Spleen (tissue), 11 donors: ENCODE measurements at regions not wholly inside any gene's neighbourhood (a gene's known extent, or its start where the extent isn't known, plus 50 kb on each side); places are given as distances from the start of the nearest gene placed in this dataset.

Experiments
- DNase-seq: peaks from one replicate; pipeline ENCODE4 v3.0.0-alpha.2; 2020
- H3K27ac ChIP-seq, 8 donors: fragments of 200-600 bp; sonication (generic) in 7 of 8; 1 replicate in 4 of 8; 2 replicates in 4 of 8; pipeline versions ENCODE4 v1.5.0 to v1.8.0; 2016 to 2021; ENCODE audit warnings: inconsistent platforms in 4 of 8, mild to moderate bottlenecking in 4 of 8, moderate library complexity in 1 of 8
- H3K27me3 ChIP-seq, 7 donors: fragments of 200-600 bp; sonication (generic) in 6 of 7; replicated peaks in 1 of 7; 1 replicate in 4 of 7; 2 replicates in 3 of 7; pipeline versions ENCODE4 v1.5.0 to v1.8.0; 2016 to 2021; ENCODE audit warnings: inconsistent platforms in 3 of 7, mild to moderate bottlenecking in 1 of 7
- H3K36me3 ChIP-seq, 6 donors: fragments of 200-600 bp; sonication (generic) in 5 of 6; 1 replicate in 4 of 6; 2 replicates in 2 of 6; pipeline versions ENCODE4 v1.5.0 to v1.8.0; 2016 to 2021; ENCODE audit warnings: inconsistent platforms in 2 of 6
- H3K4me1 ChIP-seq, 6 donors: fragments of 200-600 bp; sonication (generic) in 5 of 6; 1 replicate in 3 of 6; 2 replicates in 3 of 6; pipeline versions ENCODE4 v1.5.0 to v1.8.0; 2016 to 2021; ENCODE audit warnings: inconsistent platforms in 3 of 6
- H3K4me3 ChIP-seq, 8 donors: fragments of 200-600 bp; sonication (generic) in 7 of 8; 1 replicate in 4 of 8; 2 replicates in 4 of 8; pipeline versions ENCODE4 v1.5.0 to v1.8.0; 2016 to 2021; ENCODE audit warnings: inconsistent platforms in 4 of 8, mild to moderate bottlenecking in 4 of 8, moderate library complexity in 2 of 8
- H3K9me3 ChIP-seq, 8 donors: fragments of 200-600 bp; sonication (generic) in 7 of 8; 1 replicate in 4 of 8; 2 replicates in 4 of 8; pipeline versions ENCODE4 v1.5.0 to v1.8.0; 2016 to 2021; ENCODE audit warnings: inconsistent platforms in 4 of 8
- POLR2A ChIP-seq, 3 donors: fragments of 450-650 bp; IDR thresholded peaks; one replicate each; pipeline ENCODE4 v1.5.1; 2017; ENCODE audit warnings: antibody characterized with exemption in 3 of 3, mild to moderate bottlenecking in 1 of 3
- POLR2AphosphoS5 ChIP-seq, 3 donors: sonication (generic); formaldehyde crosslinking; IDR thresholded peaks; one replicate each; pipeline ENCODE4 v1.5.1; 2017; ENCODE audit warnings: antibody characterized with exemption in 3 of 3
- WGBS, 5 donors: extraction: QIAGEN DNeasy Blood & Tissue Kit in 3 of 5; methylation state at CpG; one replicate each; pipeline versions ENCODE4 v1.1.5 to v1.1.7; 2013 to 2018; 5-methylcytosine and 5-hydroxymethylcytosine counted together
- intact Hi-C: fragments of 100-400 bp; cut with DNase I; formaldehyde crosslinking; loops from one replicate; pipeline ENCODE4 v1.15.0; 2023; ENCODE audit warnings: low total_unique reads
- TF ChIP-seq, protein P1 (sequence below), 11 experiments: fragments of 200-600 bp in 7 of 11; fragments of 450-650 bp in 4 of 11; sonication (generic) in 4 of 11; IDR thresholded peaks in 8 of 11; conservative IDR thresholded peaks in 3 of 11; 1 replicate in 7 of 11; 2 replicates in 4 of 11; pipeline versions ENCODE4 v1.4.0 to v1.8.0; 2016 to 2021; ENCODE audit warnings: antibody characterized with exemption in 11 of 11, inconsistent platforms in 4 of 11, mild to moderate bottlenecking in 1 of 11
- donor health status: healthy with polysubstance abuse.
- donor health status: DM: no; HTN: no; CAD: no; lungs with moderate emphysema.
- donor health status: DM: no; HTN: no; CAD: no.
- donor health status: Bipolar disorder and iron deficiency.
- donor health status: healthy.
- donor health status: DM: no; HTN: no; CAD: no.
- donor health status: DM: yes; HTN: yes; CAD: no.

DNA sequence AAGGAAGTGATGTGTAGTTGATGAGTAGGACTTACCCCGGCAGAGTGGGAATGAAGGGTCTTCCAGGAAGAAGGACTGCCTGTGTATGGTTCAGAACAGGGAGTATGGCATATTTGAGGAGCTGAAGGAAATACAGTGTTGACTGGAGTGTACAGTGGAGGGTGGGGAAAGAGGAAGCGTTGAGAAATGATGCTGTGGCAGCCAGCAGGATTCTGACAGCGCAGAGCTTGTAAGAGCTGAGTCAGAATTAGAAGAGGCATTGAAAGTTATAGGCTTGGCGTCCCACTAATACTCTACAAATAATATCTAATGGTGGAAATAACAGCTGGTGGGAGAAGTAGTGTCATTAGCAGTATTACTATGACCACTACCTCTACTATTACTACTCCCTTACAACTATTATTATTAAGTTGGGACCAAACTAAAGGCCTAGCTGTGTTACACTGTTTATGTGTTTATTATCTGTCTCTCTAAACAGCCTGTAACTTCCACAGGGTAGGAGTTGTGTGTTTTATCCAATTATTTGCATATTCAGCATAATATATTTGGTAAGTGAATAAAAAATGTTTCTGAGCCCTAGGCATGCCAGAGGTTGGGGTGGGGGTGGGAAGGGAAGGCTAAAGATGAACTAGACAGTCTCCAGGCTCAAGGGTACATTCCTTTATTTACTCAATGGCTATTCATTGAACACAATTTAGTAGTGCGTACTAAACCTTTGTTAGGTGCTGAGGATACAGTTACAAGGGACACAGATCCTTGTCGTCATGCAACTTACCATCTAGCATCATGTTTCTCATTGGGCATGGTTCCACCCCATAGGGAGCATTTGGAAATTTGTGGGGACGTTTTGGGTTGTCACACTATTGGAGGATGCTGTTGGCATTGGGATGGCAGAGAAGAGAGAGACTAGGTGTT lies 428.8 kb upstream of the ONECUT1 start:
- no peaks in the 10 kb centered on the region for H3K27me3 ChIP-seq
- H3K27ac ChIP-seq = no peak overlapping the region
- no peaks in the 10 kb centered on the region for H3K9me3 ChIP-seq
- no peaks in the 10 kb centered on the region for H3K36me3 ChIP-seq
- no peak for DNase-seq
- TF ChIP-seq POLR2AphosphoS5 (IDR thresholded peaks at IDR 0.05) = no peak
- no peak for TF ChIP-seq POLR2A (IDR thresholded peaks at IDR 0.05)
- TF ChIP-seq, protein P1, sequence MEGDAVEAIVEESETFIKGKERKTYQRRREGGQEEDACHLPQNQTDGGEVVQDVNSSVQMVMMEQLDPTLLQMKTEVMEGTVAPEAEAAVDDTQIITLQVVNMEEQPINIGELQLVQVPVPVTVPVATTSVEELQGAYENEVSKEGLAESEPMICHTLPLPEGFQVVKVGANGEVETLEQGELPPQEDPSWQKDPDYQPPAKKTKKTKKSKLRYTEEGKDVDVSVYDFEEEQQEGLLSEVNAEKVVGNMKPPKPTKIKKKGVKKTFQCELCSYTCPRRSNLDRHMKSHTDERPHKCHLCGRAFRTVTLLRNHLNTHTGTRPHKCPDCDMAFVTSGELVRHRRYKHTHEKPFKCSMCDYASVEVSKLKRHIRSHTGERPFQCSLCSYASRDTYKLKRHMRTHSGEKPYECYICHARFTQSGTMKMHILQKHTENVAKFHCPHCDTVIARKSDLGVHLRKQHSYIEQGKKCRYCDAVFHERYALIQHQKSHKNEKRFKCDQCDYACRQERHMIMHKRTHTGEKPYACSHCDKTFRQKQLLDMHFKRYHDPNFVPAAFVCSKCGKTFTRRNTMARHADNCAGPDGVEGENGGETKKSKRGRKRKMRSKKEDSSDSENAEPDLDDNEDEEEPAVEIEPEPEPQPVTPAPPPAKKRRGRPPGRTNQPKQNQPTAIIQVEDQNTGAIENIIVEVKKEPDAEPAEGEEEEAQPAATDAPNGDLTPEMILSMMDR (IDR thresholded peaks at IDR 0.05 in 8 of 11, conservative IDR thresholded peaks at IDR 0.05 in 3 of 11) = no peak
- intact Hi-C loops = no loop called here
- 55 to 68% (median 64%) methylated on average over 7 of the region's 7 CpGs for WGBS, 5 donors
- H3K4me3 ChIP-seq = no peak overlapping the region
- H3K4me1 ChIP-seq = no peaks in the 10 kb centered on the region

DNA sequence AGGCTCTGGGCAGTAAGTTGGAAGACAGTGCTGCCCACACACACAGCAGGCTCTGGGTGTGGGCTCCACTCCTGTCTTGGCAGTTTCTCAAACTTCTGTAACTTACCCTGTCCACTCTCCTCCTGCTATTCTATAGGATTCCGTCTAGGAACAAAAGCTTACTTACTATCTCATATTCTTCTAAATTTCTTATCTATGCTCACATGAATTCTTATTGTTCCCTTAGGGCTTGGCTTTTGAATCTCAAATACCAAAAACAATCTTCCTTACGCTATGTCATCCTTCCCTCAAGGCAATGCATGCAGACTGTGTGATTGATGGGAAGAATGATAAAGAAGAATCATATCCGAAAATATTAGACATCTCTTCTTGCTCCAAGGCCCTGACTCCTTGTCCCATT lies 425.9 kb upstream of the ONECUT1 start:
- no peaks in the 10 kb centered on the region for H3K9me3 ChIP-seq
- H3K4me3 ChIP-seq = no peak overlapping the region
- DNase-seq = no peak
- TF ChIP-seq POLR2AphosphoS5 (IDR thresholded peaks at IDR 0.05) = no peak
- TF ChIP-seq POLR2A (IDR thresholded peaks at IDR 0.05) = no peak
- TF ChIP-seq, protein P1 (IDR thresholded peaks at IDR 0.05 in 8 of 11, conservative IDR thresholded peaks at IDR 0.05 in 3 of 11) = no peak
- intact Hi-C loops = no loop called here
- H3K27me3 ChIP-seq = no peaks in the 10 kb centered on the region
- WGBS, 5 donors = 76 to 85% (median 81%) methylated on average over 3 of the region's 3 CpGs
- H3K4me1 ChIP-seq = no peaks in the 10 kb centered on the region
- H3K27ac ChIP-seq = no peak overlapping the region
- H3K36me3 ChIP-seq = no peaks in the 10 kb centered on the region

DNA sequence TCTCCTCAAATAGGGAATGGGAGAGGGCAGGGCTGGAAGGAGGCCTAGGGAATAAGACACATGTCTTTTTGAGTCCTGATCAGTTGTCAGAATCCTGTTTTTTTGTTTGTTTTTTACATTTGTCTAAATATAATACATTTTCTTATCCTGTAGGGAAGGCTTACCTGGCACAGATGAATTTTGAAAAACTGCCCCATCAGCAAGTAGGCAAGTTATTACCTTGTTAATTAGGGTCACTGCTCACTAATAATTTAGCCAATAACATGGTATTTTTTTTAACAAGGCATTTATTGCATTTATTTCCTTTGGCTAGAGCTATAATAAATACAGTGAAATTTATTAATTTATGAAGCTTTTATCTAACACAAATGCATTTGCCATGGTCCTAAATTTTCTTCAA lies 423.2 kb upstream of the ONECUT1 start:
- Histone ChIP-seq H3K9me3 (no peaks in the 10 kb centered on the region), H3K4me1 (no peaks in the 10 kb centered on the region), H3K36me3 (no peaks in the 10 kb centered on the region), H3K27ac (no peak overlapping the region), H3K27me3 (no peaks in the 10 kb centered on the region), H3K4me3 (no peak overlapping the region)
- intact Hi-C loops = no loop called here
- TF ChIP-seq, protein P1 (IDR thresholded peaks at IDR 0.05 in 8 of 11, conservative IDR thresholded peaks at IDR 0.05 in 3 of 11) = no peak
- no peak for TF ChIP-seq POLR2A (IDR thresholded peaks at IDR 0.05)
- no peak for TF ChIP-seq POLR2AphosphoS5 (IDR thresholded peaks at IDR 0.05)
- DNase-seq = no peak

DNA sequence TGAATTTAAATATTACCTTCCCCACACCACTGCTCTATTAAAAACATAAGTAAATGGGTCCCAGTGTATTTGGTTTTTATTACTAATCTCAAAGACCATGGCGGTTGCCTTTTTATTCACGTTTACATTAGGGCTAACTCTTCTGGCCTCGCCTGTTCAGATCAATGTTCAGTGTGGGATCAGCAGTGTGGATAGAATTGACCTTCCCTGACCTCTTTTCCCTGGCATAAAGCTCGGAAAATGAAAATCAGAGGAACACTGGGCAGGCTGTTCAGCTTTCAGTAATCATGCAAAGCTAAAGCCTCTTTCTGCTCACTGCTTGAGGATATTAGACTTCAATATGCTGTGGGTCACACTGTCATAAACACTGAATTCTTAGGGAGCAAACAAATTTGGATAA lies 422.6 kb upstream of the ONECUT1 start:
- WGBS, 5 donors = 72 to 86% (median 82%) methylated on average over 4 of the region's 4 CpGs
- Histone ChIP-seq H3K27me3 (no peaks in the 10 kb centered on the region), H3K4me1 (no peaks in the 10 kb centered on the region), H3K4me3 (no peak overlapping the region), H3K27ac (no peak overlapping the region), H3K9me3 (no peaks in the 10 kb centered on the region), H3K36me3 (no peaks in the 10 kb centered on the region)
- no peak for TF ChIP-seq POLR2AphosphoS5 (IDR thresholded peaks at IDR 0.05)
- no peak for TF ChIP-seq POLR2A (IDR thresholded peaks at IDR 0.05)
- TF ChIP-seq, protein P1 (IDR thresholded peaks at IDR 0.05 in 8 of 11, conservative IDR thresholded peaks at IDR 0.05 in 3 of 11) = no peak
- DNase-seq = no peak
- intact Hi-C loops = no loop called here
